BJ (cell line): ENCODE measurements at regions not wholly inside any gene's neighbourhood (a gene's known extent, or its start where the extent isn't known, plus 50 kb on each side); places are given as distances from the start of the nearest gene placed in this dataset.

Experiments used
- CTCF ChIA-PET: fragments of 350-600 bp; formaldehyde crosslinking; extraction: SDS; loops from one replicate; lab custom pipeline; 2021; ENCODE audit warnings: antibody characterized with exemption, inconsistent platforms; lab: Yijun Ruan, JAX
- POLR2A ChIA-PET: fragments of 300-600 bp; sonication (Branson Sonifier 250); formaldehyde crosslinking; extraction: SDS; loops from one replicate; lab custom pipeline; 2021; ENCODE audit warnings: antibody characterized with exemption; lab: Charles Lee
- DNase-seq: peaks from one replicate; pipeline ENCODE4 v3.0.0-alpha.2; 2011; ENCODE audit warnings: low read depth
- H3K27me3 ChIP-seq: 2 replicates; pipeline ENCODE4 v1.6.0; 2011; ENCODE audit warnings: low read length; ENCODE audit not compliant: control insufficient read depth, insufficient read depth
- H3K36me3 ChIP-seq: 2 replicates; pipeline ENCODE4 v1.5.1; 2011; ENCODE audit warnings: low read length; ENCODE audit not compliant: control insufficient read depth, insufficient read depth
- H3K4me3 ChIP-seq: 2 replicates; pipeline ENCODE4 v1.5.1; 2011; ENCODE audit warnings: low read depth, mild to moderate bottlenecking, control low read depth, low read length
- TF ChIP-seq, protein P1 (sequence below): IDR thresholded peaks from 2 replicates; pipeline ENCODE4 v1.5.1; 2011; ENCODE audit warnings: low read depth, mild to moderate bottlenecking, control low read depth, inconsistent platforms, low read length, moderate library complexity; ENCODE audit not compliant: insufficient read depth

DNA sequence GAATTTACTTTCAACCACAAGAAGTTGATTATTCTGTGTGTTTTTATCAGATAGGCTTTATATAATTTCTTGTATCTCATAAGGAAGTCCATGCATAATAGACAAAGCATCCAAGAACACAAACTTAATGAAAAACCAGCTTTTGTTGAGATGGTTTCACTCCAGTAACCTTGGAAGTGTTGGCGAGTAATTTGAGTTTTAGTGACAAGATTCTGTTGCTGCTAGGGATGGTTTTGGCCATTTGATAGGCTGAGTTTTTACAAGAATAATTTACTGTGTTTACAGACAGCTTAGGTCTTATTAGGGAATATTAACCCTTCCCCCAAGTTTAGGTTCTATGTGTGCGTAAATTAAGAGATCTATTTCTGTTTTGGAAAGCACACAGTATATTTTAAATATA, 513.6 kb downstream of the USP25 start:
- no peaks in the 10 kb centered on the region for H3K27me3 ChIP-seq
- ChIA-PET POLR2A (no interaction called here), CTCF (no interaction called here)
- no peak overlapping the region for H3K4me3 ChIP-seq
- no peak for DNase-seq
- TF ChIP-seq, protein P1, sequence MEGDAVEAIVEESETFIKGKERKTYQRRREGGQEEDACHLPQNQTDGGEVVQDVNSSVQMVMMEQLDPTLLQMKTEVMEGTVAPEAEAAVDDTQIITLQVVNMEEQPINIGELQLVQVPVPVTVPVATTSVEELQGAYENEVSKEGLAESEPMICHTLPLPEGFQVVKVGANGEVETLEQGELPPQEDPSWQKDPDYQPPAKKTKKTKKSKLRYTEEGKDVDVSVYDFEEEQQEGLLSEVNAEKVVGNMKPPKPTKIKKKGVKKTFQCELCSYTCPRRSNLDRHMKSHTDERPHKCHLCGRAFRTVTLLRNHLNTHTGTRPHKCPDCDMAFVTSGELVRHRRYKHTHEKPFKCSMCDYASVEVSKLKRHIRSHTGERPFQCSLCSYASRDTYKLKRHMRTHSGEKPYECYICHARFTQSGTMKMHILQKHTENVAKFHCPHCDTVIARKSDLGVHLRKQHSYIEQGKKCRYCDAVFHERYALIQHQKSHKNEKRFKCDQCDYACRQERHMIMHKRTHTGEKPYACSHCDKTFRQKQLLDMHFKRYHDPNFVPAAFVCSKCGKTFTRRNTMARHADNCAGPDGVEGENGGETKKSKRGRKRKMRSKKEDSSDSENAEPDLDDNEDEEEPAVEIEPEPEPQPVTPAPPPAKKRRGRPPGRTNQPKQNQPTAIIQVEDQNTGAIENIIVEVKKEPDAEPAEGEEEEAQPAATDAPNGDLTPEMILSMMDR, result no peak
- H3K36me3 ChIP-seq, result no peaks in the 10 kb centered on the region

DNA sequence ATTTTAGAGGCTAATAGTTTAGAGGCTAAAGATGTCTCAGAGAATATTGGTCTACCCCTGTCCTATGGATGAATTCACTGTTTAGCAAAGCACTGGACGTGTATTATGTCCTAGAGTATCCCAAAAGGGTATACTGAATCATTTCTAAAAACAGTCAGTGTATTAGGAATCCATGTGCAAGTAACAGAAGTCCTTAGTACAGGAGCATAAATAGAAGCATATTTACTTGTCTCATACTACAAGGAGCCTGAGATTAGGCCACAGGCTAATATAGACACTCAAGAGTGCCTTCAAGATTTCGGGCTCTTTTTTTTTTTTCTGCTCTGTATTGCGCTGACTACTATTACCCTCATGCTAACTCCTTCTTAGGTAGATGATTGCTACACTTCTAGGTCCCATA, 518.9 kb downstream of the USP25 start:
- POLR2A ChIA-PET, result no interaction called here
- CTCF ChIA-PET, result no interaction called here
- no peak for DNase-seq
- H3K27me3 ChIP-seq, result no peaks in the 10 kb centered on the region
- H3K36me3 ChIP-seq, result no peaks in the 10 kb centered on the region
- TF ChIP-seq, protein P1, result no peak
- no peak overlapping the region for H3K4me3 ChIP-seq

DNA sequence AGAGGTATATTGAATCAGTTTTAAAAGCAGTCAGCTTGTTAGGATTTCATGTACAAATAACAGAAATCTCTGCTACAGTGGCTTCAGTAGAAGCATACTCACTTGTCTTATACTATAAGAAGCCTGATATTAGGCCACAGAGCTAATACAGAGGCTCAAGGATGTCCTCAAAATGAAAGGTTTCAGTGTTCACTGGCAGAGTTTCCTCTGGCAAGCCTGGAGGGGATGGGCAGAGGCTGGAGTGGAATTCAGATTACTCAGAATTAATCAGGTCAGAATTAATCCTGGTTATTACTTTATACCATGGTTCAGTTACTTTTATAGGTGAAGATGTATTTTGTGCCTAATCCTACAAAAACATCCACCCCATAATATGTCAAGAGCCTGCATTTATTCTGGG, 520.5 kb downstream of the USP25 start:
- DNase-seq, result no peak
- CTCF ChIA-PET, result no interaction called here
- Histone ChIP-seq H3K27me3 (no peaks in the 10 kb centered on the region), H3K4me3 (no peak overlapping the region), H3K36me3 (no peaks in the 10 kb centered on the region)
- TF ChIP-seq, protein P1, result no peak
- POLR2A ChIA-PET, result no interaction called here

DNA sequence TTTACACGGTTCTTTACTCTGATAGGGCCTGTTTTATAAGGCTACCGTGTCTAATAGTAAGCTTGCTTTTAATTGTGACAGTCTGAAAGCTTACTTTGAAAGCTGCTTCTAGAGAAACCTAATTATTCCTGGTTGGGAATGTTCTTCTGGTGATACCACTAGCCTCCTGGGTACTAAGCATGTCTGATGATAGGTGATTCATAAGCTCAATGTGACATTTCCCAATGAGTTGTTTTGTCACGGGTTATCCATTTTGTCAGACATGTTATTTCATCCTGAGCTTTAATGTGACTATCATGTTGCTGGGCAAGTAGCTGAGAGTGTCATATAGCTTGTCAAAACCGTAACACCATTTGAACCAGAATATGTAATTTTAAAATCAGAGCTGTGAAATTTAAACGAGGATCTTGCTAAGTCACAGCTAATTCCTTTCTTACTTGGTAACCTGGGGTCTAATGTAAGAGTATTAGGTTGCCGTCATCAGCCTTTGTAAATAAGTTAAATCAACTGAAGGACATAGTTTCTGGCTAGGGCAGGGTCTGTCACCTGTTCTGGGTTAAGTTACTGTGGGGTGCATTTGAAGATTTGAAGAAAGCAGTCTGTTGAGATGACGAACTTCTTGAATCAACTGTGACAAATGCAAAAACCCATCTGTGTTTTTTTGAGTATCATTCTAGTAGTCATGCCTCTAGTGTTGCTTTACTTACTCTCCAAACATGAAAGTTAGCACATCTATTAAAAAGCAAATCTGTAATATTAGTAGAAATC, 529.2 kb downstream of the USP25 start:
- no peak for DNase-seq
- CTCF ChIA-PET, result interaction anchor here (1.0 to 1.1 kb wide), 2 partner anchors 12 to 31 kb away, joined by 3 read pairs; no protein-coding TSS in a partner anchor
- POLR2A ChIA-PET, result no interaction called here

DNA sequence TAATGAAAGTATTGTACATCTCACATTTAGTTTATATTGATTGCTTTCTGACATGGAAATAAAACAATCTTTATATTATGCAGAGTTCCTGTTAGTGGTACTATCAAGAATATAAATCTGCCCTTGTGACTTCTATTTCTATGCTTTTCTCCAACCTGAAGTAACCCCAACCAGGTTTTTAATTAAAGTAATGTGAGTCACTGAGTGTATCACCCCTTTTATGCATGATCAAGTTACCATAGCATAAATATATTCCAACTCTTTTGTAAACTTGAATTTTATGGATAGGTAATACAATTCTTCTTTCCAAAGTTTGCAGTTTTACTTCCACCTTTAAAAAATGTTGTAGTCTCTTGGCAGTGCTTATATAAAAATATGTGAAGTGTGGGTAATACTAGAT, 532.3 kb downstream of the USP25 start:
- ChIA-PET POLR2A (no interaction called here), CTCF (no interaction called here)
- no peaks in the 10 kb centered on the region for H3K27me3 ChIP-seq
- no peaks in the 10 kb centered on the region for H3K36me3 ChIP-seq
- TF ChIP-seq, protein P1, result no peak
- H3K4me3 ChIP-seq, result no peak overlapping the region
- no peak for DNase-seq

More for the DNA sequence above, 529.2 kb downstream of the USP25 start:
- TF ChIP-seq, protein P1, result no peak
- no peaks in the 10 kb centered on the region for H3K36me3 ChIP-seq
- H3K4me3 ChIP-seq, result no peak overlapping the region
- no peaks in the 10 kb centered on the region for H3K27me3 ChIP-seq
